ENCODE measurements at regions not wholly inside any gene's neighbourhood (a gene's known extent, or its start where the extent isn't known, plus 50 kb on each side); places are given as distances from the start of the nearest gene placed in this dataset.

GRCh38 chr2:103355287-103355686, 593.5 kb downstream of the TMEM182 start:
- TF ChIP-seq CTCF (IDR thresholded peaks at IDR 0.05) (no peak), POLR2AphosphoS5 (IDR thresholded peaks at IDR 0.05; ENCODE audit: low read depth, low read length) (no peak)

All from Panc1 (cell line).